Adrenal gland (tissue), 9 donors: ENCODE measurements at regions not wholly inside any gene's neighbourhood (a gene's known extent, or its start where the extent isn't known, plus 50 kb on each side); places are given as distances from the start of the nearest gene placed in this dataset.
A peak's percentile ranks its signal among the peaks of the same experiment; 100 is the strongest.

Experiments
- DNase-seq, 7 donors: peaks; one replicate each; pipeline ENCODE4 v3.0.0-alpha.2; 2019 to 2020
- H3K27ac ChIP-seq, 5 donors: fragments of 200-600 bp; sonication (generic) in 4 of 5; 1 replicate in 3 of 5; 2 replicates in 2 of 5; pipeline versions ENCODE4 v1.5.1 to v1.8.0; 2016 to 2020; ENCODE audit warnings: mild to moderate bottlenecking in 1 of 5
- H3K27me3 ChIP-seq: fragments of 200-600 bp; 2 replicates; pipeline ENCODE4 v1.8.0; 2021
- H3K36me3 ChIP-seq, 2 donors: fragments of 200-600 bp; replicated peaks in 1 of 2; 1 replicate in 1 of 2; 2 replicates in 1 of 2; pipeline versions ENCODE4 v1.5.1 to v1.8.0; 2018 to 2022
- H3K4me1 ChIP-seq, 2 donors: fragments of 200-600 bp; replicated peaks in 1 of 2; 1 replicate in 1 of 2; 2 replicates in 1 of 2; pipeline versions ENCODE4 v1.5.1 to v1.8.0; 2018 to 2021
- H3K4me3 ChIP-seq, 4 donors: fragments of 200-600 bp; sonication (generic) in 3 of 4; one replicate each; pipeline ENCODE4 v1.5.1; 2016 to 2018
- H3K9me3 ChIP-seq, 3 donors: fragments of 200-600 bp; sonication (generic) in 1 of 3; replicated peaks in 1 of 3; 1 replicate in 2 of 3; 2 replicates in 1 of 3; pipeline versions ENCODE4 v1.5.1 to v1.8.0; 2016 to 2021
- POLR2A ChIP-seq, 2 donors: fragments of 450-650 bp; IDR thresholded peaks; one replicate each; pipeline ENCODE4 v1.6.1; 2017; ENCODE audit warnings: antibody characterized with exemption in 2 of 2, mild to moderate bottlenecking in 2 of 2, moderate library complexity in 1 of 2
- WGBS, 4 donors: extraction: QIAGEN DNeasy Blood & Tissue Kit in 2 of 4; methylation state at CpG; one replicate each; pipeline versions ENCODE4 v1.1.5 to v1.1.7; 2013 to 2017; 5-methylcytosine and 5-hydroxymethylcytosine counted together
- intact Hi-C, 2 donors: fragments of 100-400 bp; cut with DNase I; formaldehyde crosslinking; loops; one replicate each; pipeline versions ENCODE4 v1.14.1 to v1.15.0; 2022 to 2023
- TF ChIP-seq, protein P1 (sequence below), 6 experiments: fragments of 450-650 bp in 4 of 6; fragments of 200-600 bp in 2 of 6; sonication (generic) in 1 of 6; IDR thresholded peaks; 1 replicate in 5 of 6; 2 replicates in 1 of 6; pipeline versions ENCODE4 v1.5.1 to v1.8.0; 2016 to 2021; ENCODE audit warnings: antibody characterized with exemption in 6 of 6, mild to moderate bottlenecking in 2 of 6, moderate library complexity in 1 of 6
- donor health status: healthy with polysubstance abuse.
- donor health status: Bipolar disorder and iron deficiency.
- donor health status: DM: yes; HTN: yes; CAD: no.
- donor health status: DM: no; HTN: no; CAD: no.
- donor health status: DM: no; HTN: no; CAD: no.

DNA sequence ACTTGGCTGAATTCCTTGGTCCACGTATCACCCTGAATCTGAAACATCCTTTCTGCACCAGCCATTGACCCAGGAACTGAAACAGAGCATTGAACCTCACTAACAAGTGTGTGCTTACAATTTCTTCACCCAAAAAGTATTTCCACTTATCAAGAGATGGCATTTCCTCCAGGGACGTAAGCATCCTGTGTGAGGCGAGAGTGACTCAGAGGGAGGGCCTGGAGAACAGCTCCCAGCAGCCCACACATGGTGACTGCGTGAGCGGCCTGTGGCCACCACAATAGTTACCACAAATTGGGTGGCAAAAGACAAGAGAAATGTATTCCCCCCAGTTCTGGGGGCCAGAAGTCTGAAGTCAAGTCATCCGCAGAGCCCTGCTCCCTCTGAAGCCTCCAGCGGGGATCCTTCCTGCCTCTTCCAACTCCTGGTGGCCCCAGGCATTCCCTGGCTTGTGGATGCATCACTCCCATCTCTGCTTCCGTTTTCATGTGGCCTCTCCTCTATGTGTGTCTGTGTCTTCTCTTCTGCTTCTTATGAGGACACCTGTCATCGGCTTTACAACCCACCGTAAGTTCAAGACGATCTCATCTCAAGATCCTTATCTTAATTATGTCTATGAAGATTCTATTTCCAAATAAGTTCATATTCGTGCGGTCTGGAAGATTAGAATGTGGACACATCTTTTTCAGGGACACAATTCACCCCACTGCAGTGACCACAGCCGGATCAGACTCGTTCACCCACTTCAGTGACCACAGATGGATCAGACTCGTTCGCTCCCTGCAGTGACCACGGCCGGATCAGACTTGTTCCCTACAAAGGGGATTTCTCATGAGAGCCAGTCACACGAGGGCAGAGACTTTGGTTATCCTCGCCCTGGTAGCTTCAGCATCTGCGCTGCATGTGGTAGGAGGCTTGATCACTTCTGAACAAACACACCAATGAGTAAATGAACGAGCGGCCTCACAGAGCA is 122.6 kb upstream of the FOXF1 start:
- H3K27ac ChIP-seq: no peak overlapping the region
- DNase-seq: no peak
- TF ChIP-seq POLR2A (IDR thresholded peaks at IDR 0.05): no peak
- TF ChIP-seq, protein P1, sequence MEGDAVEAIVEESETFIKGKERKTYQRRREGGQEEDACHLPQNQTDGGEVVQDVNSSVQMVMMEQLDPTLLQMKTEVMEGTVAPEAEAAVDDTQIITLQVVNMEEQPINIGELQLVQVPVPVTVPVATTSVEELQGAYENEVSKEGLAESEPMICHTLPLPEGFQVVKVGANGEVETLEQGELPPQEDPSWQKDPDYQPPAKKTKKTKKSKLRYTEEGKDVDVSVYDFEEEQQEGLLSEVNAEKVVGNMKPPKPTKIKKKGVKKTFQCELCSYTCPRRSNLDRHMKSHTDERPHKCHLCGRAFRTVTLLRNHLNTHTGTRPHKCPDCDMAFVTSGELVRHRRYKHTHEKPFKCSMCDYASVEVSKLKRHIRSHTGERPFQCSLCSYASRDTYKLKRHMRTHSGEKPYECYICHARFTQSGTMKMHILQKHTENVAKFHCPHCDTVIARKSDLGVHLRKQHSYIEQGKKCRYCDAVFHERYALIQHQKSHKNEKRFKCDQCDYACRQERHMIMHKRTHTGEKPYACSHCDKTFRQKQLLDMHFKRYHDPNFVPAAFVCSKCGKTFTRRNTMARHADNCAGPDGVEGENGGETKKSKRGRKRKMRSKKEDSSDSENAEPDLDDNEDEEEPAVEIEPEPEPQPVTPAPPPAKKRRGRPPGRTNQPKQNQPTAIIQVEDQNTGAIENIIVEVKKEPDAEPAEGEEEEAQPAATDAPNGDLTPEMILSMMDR (IDR thresholded peaks at IDR 0.05): no peak
- no peak overlapping the region for H3K4me3 ChIP-seq
- H3K9me3 ChIP-seq: no peaks in the 10 kb centered on the region
- H3K4me1 ChIP-seq: no peaks in the 10 kb centered on the region
- peaks cover 10% of the 10 kb centered on the region for H3K27me3 ChIP-seq
- WGBS, 4 donors: 82 to 86% (median 83%) methylated on average over 24 of the region's 24 CpGs
- no peaks in the 10 kb centered on the region for H3K36me3 ChIP-seq
- intact Hi-C loops: no loop called here

DNA sequence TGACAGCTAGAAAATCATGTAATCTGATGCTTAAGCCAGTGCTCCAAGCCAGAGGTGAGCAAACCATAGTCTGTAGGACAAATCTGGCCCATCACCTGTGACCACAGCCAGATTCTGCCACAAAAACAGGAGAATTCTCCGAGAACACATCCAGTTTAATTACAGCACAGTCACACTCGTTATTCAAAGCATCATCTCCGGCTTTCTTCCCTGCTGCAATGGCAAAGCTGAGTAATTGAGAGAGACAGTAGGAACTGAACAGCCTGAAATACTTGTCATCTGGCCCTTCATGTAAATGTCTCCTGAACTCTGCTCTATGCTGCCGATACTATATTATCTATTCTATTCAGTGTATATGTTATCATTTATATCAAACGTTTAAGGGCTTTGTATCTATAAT is 121.4 kb upstream of the FOXF1 start:
- intact Hi-C loops: no loop called here
- Histone ChIP-seq H3K4me1 (no peaks in the 10 kb centered on the region), H3K27me3 (peaks cover 10% of the 10 kb centered on the region), H3K4me3 (no peak overlapping the region), H3K27ac (no peak overlapping the region), H3K9me3 (no peaks in the 10 kb centered on the region), H3K36me3 (no peaks in the 10 kb centered on the region)
- WGBS, 4 donors: 62 to 72% (median 68%) methylated on average over 5 of the region's 5 CpGs
- no peak for TF ChIP-seq POLR2A (IDR thresholded peaks at IDR 0.05)
- TF ChIP-seq, protein P1 (IDR thresholded peaks at IDR 0.05): no peak
- DNase-seq: no peak

DNA sequence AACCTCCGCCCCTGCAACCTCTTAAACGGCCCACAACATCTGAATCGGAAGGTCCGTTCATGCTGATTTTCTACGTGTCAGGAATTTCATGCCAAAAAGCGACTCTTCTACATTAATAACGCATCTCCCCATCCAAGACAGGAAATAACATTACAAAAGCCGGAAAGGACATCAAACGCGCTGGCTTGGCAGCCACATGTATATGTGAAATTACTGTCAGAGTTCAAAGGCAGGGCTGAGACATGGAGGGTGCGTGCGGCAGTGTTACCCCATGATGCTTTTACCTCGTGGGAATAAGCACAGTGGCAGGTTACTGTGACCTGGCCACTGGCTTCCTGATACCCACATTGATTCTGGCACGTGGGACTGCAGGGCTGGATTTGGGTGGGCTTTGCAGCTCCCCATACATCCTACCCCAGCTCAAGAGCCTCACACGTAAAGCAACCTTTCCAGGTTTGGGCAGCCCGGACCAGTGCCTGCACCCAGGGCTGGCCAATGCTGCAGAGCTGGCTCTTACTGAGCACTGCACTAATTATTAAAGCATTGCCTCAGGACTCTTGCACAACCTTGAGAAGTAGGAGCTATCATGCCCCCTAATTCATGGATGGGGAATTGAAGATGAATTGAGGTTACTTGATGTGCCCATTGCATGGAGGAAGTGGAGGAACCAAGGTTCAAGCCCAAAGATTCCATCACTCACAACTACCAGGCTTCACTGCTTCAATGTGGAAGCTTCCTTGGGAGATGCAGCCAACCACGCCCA is 120.6 kb upstream of the FOXF1 start:
- Histone ChIP-seq H3K9me3 (no peaks in the 10 kb centered on the region), H3K4me1 (no peaks in the 10 kb centered on the region), H3K4me3 (no peak overlapping the region), H3K27me3 (peaks cover 10% of the 10 kb centered on the region), H3K36me3 (no peaks in the 10 kb centered on the region), H3K27ac (no peak overlapping the region)
- peak in 4 of 7 donors; percentile 24 to 55 (median 33) for DNase-seq
- TF ChIP-seq, protein P1 (IDR thresholded peaks at IDR 0.05): no peak
- no peak for TF ChIP-seq POLR2A (IDR thresholded peaks at IDR 0.05)
- intact Hi-C loops: no loop called here
- 48 to 63% (median 57%) methylated on average over 16 to 17 of the region's 17 CpGs for WGBS, 4 donors

DNA sequence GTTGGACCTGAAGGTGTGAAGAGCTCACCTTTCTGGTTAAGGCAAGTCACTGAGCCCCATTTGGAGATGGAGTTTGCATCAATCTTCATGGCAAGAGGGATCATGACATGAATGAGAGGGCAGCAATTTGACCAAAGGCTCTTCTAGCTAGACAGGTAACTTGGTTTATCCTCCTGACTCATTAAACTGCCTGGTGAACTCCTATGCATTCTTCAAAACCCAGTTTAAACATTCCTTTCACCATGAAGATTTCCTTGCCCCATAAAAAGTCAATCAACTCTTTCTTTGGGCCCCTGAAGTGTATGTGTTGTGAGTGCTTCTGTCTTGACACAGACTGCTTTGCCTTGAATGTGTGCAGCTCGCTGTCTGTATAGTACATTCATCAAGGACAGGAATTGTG is 120.0 kb upstream of the FOXF1 start:
- no peak for DNase-seq
- WGBS, 4 donors: 75 to 94% (median 83%) methylated on average over 1 of the region's 1 CpG
- H3K27me3 ChIP-seq: peaks cover 6% of the 10 kb centered on the region
- H3K9me3 ChIP-seq: no peaks in the 10 kb centered on the region
- no peak overlapping the region for H3K27ac ChIP-seq
- intact Hi-C loops: no loop called here
- TF ChIP-seq, protein P1 (IDR thresholded peaks at IDR 0.05): no peak
- TF ChIP-seq POLR2A (IDR thresholded peaks at IDR 0.05): no peak
- H3K4me1 ChIP-seq: no peaks in the 10 kb centered on the region
- no peaks in the 10 kb centered on the region for H3K36me3 ChIP-seq
- H3K4me3 ChIP-seq: no peak overlapping the region
